HG02588 (cell line): ENCODE measurements at regions not wholly inside any gene's neighbourhood (a gene's known extent, or its start where the extent isn't known, plus 50 kb on each side); places are given as distances from the start of the nearest gene placed in this dataset.
"Not testable (repeated sequence)": the region's sequence is repeated elsewhere in the genome, so short reads cannot be mapped to it uniquely, and the experiment has no call there.

Source experiments
- ATAC-seq: cut with Tn5 transposase; IDR thresholded peaks from one replicate; pipeline ENCODE4 v1.9.1; 2021; ENCODE audit warnings: mild to moderate bottlenecking, moderate library complexity; ENCODE audit not compliant: unreplicated experiment

DNA sequence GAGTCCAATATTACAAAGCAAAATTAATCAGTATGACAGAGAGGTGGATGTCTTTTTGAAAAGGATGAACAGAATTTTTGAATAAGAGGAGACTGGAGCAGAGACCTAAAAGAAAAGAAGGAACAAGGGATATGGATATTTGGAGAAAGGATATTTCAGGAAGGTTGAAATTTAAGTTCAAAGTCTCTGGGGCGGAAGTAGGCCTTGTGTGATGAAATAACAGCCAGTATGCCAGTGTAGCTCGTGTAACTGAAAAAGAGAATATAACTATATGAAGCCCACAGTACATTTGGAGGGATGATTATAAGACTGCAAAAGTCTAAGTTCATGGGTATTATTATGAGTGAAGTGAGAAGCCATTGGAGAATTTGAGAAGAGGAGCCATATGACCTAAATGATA lies 766.7 kb downstream of the GBE1 start:
- no peak for ATAC-seq

DNA sequence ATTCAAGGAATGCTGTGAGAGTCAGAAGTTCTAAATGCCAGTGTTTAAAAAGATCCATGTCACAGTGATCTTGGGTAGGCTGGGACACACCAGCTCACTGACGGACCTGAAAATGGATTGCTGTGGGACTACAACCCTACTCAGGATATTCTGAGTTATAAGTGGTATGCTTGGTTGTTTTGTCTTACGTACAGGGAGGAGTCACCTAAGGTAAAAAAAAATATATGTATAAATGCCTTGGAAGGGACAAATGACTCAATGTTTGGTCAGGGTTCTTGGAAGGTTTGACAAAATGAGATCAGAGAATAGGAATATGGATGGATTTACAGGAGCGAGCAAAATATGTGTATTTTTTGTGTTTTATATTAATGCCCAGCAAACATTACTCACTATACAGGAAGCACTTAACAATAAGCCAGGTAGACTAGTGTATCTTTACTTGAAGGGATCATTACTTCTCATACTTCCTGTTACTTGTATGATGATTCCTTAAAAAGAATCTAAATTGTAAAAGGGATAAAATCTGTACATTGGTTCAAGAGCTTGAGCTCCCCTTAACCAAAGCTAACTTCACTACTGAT lies 767.3 kb downstream of the GBE1 start:
- no peak for ATAC-seq

DNA sequence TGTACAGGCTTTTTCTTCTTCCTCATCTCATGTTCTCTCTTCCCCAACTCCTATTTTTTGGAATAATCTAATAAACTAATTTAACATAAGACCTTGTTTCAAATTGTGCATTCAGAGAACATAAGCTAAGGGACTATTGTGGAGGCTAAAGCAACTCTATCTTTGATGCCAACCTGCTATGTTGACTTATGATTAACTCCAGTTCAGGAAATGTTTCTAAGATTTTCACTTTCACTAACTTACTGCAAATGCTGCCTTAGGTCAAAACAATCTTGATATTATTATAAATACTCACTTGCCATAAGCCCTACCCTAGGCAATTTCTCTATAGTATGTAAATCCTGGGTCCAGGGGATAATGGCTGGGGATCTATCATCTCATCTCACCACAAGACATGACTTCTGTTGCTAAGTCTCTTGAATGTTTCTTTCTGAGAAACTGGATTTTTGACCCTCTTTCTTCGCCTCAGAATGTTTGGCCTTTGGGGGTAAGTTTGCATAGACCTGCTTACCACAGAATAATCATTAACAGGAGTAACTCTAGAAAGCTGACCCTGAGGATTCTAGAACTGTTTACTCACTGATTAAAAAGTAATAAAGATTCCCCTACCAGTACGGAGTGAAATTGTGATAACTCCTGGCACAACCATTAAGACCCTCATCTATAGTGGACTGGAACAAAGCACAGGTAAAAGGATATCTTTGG lies 768.1 kb downstream of the GBE1 start:
- ATAC-seq, result peak; percentile 57

- ATAC-seq, result no peak
Measured at GRCh38 chr3:80983753-80984152, 777.7 kb downstream of the GBE1 start.

DNA sequence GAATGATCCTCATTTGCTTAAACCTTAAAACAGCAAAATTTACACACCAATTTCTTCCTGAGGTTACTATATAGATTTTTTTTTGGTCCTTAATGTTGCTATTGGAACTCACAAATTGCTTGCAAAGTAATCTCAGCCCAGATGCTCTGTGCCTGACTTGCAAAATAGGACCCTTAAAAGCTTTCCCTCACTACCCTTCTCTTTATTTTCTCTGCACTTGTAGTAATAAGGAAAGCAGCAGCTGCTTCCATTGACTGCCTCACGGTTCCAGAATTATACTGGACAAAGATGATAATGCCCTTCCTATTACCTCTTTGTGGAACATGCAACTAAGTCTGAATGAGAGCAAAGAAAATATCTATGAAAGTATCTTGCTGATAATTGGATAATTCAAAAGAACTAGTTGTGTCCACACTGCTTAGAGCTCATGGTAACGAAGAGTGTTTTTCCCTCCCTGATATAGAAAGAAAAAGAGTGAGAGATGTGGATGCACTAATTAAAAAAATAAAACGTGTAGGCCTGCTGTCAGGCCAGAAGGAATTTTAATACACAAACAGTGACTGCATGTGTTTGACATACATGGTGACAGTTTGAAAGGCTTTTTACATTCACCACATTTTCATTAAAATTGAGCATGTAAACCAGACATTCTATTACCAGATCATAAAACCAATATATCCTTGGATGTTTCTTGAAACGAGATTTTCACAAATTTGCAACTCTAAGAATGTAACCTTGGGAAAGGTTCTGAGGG lies 783.1 kb downstream of the GBE1 start:
- ATAC-seq, result no peak

DNA sequence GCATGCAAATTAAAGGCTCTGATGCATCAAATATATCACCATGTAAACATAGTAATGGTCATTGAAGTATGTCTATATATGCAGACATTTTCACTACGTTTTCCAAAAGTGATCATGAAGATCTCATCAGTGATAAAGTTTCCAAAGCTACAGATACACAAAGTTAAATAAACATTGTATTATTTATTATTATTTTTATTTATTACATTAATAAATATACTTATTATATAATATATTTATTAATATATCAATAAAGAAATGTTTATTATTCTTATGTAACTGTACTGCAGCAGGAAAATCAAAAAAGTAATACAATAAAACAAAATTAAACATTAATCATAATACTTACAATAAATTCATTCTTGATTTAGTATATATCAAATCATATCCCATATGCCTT lies 791.2 kb downstream of the GBE1 start:
- no peak for ATAC-seq

GRCh38 chr3:80929576-80929975 lies 831.9 kb downstream of the GBE1 start:
- ATAC-seq, result no peak

GRCh38 chr3:80914854-80915253 lies 846.6 kb downstream of the GBE1 start:
- ATAC-seq, result no peak

GRCh38 chr3:80898211-80898610 lies 863.2 kb downstream of the GBE1 start:
- ATAC-seq, result no peak

- not testable (repeated sequence) for ATAC-seq
Measured at GRCh38 chr3:80897005-80897404, 864.4 kb downstream of the GBE1 start.

- ATAC-seq, result no peak
Measured at GRCh38 chr3:80890571-80890970, 870.9 kb downstream of the GBE1 start.

DNA sequence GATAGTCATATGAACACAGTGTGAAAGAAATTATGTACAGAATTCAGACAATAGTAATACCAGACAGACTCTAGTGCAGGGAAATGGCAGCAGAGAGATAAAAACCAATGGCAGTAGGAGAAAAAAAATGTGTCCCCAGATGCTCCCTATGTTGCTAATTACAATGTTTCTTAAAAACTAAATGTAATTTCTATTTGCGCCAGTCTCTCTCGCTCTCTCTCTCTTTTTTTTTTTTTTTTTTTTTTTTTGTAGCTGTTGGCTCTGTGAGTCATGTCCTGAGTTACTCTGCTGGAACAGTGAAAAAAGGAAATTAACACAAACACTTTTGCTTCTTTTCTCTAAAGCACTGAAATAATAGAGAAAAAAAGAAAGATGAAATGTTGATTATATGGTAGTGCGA lies 871.9 kb downstream of the GBE1 start:
- ATAC-seq, result no peak

DNA sequence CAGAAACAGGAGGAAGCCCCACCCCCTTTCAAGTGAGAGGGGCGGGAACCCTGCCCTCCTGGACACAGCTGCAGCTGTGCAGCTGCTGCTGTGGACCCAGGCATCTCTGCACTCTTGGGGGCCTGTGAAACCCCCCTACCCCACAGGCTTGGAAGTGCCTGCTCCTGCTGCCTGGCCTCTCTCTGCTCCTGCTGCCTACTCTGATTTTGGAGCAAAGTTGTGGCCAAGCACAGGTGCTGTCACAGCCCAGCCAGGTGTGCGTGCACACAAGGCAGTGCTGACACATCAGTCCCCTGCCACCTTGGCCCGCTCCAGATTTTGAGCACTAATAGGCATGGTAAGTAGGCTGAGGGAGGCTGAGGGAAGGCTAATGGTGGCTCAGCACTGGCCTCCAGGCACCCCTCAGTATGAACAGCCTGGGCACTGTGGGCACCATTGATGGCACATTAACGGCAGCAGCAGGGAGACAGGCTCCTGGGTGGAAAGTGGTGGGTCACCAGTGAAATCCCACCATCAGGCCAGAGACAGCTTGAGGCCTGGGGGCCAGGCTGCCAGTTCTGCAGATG lies 890.9 kb downstream of the GBE1 start:
- no peak for ATAC-seq

DNA sequence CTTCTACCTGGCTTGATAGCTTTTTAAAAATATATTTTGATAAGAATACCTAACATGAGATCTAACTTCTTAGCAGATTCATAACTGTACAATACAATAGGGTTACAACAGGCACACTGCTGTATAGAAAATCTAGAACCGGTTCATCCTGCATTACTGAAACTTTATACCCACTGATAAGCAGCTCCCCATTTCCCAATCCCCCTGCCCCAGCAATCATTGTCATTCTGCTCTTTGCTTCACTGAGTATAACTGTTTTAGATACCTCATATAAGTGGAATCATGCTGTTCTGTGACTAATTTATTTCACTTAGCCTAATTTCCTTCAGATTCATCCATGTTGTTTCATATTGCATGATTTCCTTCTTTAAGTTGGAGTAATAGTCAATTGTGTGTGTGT lies 906.0 kb downstream of the GBE1 start:
- ATAC-seq, result no peak

GRCh38 chr3:80836395-80836794 lies 925.0 kb downstream of the GBE1 start:
- ATAC-seq, result no peak

DNA sequence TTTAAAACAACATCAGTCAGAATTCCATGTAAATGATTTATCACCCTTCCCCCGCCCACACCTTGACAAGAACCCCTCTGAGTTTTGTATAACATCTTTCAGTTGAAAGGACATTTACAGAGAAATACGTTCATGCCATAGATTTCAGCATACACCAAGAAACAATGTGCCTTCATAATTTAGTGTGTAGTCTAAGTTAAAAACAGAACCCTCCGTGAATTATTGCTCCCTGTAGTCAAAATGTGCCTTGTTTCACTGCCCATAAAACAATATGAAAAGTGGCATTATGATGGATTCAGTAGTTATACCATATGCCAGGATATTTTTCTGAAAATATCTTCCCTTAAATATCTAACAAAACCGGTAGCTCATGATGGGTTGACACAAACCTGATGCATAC lies 953.9 kb downstream of the GBE1 start:
- no peak for ATAC-seq

DNA sequence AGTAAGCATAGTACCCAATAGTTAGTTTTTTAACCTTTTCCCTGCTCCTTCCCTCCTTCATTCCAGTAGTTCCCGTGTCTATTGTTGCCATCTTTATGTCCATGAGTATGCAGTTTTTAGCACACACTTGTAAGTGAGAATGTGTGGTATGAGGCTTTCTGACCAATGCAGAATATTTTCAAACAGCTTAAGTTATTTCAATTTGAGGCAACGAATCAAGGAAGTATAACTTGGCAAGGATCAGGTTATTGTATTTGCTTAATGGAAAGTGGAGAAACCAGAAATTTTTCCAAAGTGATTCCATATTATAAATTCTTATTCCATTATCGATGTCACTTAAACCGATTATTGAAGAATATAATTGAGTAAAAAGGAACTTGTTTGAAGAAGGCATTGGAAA lies 954.8 kb downstream of the GBE1 start:
- no peak for ATAC-seq

DNA sequence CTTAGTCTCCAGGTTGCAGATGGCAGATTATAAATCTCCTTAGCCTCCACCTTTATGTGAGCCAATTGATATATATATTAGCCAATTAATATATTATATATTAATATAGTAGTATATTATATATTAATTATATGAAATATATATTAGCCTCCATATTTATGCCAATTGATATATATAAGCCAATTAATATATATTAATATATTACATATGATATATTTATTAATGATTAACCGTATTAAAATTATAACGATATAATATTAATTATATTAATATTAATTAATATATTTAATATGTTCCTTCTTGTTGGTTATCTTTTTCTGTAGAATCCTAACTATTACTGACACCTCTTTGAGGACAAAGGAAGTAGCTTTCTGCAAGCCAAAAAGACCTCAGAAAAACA lies 972.5 kb downstream of the GBE1 start:
- ATAC-seq, result no peak

- no peak for ATAC-seq
Measured at GRCh38 chr3:80785875-80786274, 975.6 kb downstream of the GBE1 start.

- ATAC-seq, result no peak
Measured at GRCh38 chr3:80785475-80785874, 976.0 kb downstream of the GBE1 start.

DNA sequence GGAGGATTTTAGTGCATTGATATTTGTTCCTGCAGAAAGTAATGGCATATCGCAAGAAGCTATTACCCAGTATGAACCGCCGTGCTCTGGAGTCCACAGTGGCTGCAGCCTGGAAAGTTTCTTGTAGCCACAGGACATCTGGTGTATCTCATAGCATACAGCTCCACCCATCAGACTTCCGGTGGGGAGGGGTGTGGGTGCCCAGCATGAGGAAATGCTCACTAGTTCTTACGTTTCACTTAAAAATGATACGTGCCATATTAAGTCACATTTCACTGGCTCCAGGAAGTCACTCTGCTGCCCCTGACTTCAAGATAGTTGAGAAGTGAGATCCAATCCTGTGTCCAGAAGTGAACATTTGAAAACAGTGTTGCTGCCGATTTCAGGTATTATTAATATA lies 990.4 kb downstream of the GBE1 start:
- ATAC-seq, result peak; percentile 62
